CD4-positive, alpha-beta T cell treated with Interleukin-1 beta for 1 hour (primary cell): ENCODE measurements at regions not wholly inside any gene's neighbourhood (a gene's known extent, or its start where the extent isn't known, plus 50 kb on each side); places are given as distances from the start of the nearest gene placed in this dataset.

Experiments
- DNase-seq, 2 donors: peaks; one replicate each; pipeline ENCODE4 v3.0.0-alpha.2; 2020 to 2022

DNA sequence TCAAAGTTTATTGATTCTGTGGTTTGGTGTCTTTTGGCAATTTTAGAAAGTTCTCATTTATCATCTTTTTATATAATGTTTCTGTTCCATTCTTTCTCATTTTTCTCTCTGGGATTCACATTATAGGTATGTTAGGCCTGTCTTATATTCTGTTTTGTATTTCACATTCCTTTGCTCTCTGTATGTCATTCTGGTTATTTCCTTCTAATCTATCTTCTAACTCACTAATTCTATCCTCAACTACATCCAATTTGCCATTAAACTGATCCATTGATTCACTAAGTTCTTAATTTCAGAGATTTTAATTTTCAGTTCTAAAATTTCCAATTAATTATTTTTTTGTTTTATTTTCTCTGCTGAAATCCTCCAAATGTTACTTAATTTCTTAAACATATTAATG lies 234.8 kb downstream of the FOXD2 start:
- no peak for DNase-seq

DNA sequence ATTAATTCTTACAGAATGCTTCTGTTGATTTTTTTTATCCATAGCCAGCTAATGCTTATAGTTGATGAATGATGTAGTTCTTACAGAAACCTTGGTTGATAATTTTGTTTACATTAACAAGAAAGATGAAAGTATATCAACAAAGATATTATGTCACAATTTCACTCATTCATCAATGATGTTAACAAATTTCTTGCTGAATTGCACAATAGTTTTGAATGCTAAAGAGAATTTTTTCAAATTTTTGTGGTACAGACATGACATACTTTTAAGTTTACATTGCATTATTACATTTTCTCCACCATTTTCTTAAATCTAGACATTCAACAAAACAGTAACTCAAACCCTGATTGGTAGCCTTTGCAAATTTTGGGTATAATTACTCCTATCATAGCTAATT lies 236.3 kb downstream of the FOXD2 start:
- DNase-seq: no peak

DNA sequence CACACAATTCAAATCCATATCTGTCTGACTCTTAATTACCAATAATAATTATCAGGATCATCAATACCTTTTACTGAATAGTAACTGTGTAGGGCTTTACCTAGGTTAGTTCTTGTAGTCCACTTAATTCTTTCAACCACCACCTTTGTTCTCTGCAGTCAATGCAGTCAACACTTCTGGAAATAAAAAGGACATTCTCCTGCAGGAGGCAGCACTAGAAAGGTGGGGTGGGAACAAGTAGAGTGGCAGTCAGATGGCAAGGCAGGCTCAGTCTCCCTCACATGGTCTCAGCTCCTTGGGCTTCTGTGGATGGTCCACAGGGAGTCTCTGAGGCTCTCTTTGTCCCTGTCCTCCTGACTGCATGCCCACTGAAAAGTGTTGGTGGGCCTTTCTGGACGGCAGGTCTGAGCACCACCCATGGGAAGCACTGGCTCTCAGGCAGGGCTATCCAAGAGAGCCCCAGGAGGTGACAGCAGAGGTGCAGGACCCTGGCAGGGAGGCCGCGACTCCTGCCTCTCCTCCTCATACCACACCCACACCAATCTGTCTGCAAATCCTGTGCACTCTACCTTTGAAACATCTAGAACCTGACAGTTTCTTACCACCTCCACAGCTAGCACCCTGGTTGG lies 237.3 kb downstream of the FOXD2 start:
- DNase-seq: no peak

DNA sequence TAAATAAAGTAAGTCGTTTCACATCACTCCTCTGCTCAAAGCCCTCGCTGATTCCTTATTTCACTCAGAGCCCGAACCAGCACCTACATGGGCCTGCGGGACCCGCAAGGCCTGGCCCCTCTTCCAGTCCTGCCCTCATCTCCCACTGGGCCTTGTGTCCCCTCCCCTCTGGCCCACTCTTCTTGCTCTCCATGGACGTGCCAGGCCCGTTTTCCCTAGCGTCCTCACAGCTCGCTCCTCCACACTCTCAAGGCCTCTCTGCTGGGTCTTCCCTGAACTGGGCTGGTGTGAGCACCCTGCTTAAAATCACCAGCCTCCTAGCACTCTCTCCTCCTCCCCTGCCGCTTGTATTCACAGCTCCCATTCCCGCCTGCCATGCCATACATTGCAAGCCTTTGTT lies 237.9 kb downstream of the FOXD2 start:
- DNase-seq: no peak

DNA sequence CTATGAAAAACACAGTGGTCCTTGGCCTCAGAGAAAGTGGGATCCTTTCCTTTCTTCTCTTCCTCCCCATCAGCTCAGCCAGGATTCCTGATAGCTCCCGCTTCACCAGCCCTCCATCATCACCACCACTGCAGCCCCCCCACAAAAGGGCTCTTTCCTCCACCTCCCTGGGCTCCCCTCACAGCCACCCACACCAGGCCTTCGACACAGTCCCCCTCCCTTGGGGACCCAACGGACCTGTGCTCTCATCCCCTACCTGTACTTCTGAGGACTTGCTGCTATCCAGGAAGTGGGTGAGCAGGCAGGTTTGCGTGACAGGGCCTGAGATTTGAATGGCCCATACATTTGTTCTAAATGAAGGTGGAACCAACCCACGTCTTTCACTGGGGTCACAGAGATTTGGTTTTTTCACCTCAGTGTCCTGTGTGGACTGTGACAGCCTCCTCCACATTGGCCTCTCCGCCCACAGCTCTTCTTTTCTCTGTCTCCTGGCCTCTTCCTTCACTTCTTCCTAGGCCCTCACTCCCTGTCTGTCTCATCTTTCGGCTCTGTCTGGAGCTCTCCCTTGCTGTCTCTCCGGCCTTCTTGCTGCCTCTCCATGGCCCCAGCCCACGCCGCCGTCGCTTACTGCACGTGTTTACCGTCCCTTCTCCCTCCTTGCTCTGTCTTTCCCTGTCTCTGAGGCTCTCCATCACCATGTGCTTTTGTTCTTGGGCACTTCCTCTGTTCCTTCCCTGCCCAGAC lies 238.6 kb downstream of the FOXD2 start:
- DNase-seq: no peak

DNA sequence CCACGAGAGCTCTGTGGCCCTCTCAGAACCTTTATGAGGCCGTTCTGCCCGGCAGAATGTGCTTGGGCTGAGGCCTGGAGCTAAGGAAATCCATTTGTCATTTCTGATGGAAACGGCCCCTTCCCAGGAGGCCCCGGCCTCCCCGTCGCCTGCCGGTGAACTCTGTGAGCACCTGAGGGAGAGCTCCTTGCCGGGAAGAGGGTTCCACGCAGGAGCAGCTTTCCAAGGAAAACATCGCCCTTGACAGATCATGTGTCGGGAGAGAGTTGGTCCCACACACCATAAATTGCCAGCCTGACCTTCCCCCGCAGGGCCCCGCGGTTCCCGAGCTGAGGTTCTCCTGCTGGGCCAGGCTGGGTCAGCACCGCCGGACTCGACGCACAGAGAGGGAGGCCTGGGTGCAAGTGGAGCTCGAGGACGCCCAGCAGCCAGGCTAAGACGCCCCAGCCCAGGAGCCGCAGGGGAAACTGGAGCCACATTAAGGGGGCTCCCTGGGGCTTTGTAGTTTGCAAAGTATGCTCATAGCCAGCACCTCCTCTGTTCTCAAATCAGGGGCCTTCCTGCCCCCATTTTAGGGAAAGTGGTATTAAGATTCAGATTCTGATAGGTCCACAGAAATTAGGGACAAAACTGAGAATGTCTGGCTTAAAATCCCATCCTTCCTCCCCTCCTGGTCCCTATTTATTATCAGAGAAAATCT lies 239.5 kb downstream of the FOXD2 start:
- DNase-seq: no peak

DNA sequence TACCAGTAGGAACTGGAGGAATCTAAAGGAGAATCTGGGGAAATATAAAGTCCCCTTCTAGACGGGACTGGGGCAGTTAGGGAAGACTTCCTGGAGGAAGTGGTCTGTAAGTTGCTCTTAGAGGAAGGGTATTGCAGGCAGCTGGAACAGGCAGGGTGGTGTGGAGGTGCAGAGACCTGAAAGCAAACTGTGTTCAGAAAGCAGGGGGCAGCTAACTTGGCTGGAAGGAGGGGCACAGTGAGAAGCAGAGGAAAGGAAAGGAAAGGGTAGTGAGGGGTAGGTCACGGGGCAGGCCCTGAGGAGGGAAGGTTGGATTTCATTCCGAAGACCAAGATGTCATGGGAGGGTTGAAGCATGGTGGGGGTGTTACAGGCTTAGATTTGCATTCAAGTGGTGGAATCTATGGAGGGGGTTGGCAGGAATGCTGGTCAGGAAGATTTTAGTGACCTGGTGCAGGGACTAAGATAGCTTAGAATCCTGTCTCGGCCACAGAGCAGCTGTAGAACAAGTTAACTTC lies 240.7 kb downstream of the FOXD2 start:
- DNase-seq: no peak

DNA sequence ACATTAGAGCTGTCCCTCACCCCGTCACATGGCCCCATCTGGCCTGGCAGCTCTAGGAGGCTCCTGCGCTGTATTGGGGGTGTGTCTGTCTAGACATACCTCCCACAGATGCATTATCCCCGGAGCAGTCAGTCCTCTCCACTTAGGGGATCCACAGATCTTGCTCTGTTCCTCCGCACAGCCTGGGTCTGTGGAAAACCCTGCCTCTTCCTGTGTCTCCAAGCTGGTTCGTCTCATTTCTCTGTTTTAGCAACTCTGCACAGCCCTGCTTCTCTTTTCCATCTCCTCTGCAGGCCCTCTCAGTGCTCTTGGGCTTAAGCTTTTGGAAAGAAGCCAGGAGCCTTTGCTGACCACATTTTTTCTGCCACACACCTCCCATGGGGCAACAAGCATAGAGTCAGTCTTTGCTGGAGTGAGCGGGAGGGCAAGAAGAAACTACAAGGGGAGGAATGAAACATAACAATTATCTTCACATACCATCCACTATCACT lies 241.5 kb downstream of the FOXD2 start:
- no peak for DNase-seq

DNA sequence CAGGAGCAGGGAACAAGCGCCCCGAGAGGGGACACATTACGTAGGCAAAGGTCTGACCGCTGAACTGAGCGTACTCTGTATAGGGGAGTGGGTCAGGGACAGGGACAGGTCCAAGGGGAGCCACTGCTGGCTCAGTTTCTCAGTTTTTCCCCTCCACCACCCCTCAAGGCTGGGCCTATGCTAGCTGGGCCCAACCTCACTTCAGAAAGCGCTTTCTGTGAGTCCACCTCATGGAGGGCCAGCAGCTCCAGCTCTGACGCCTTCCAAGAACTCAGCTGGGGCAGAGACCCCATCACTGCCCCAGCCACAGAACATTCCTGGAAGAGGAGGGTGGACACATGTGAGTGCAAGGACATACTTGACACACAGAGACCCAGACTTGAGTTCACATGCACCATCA lies 242.0 kb downstream of the FOXD2 start:
- DNase-seq: no peak

DNA sequence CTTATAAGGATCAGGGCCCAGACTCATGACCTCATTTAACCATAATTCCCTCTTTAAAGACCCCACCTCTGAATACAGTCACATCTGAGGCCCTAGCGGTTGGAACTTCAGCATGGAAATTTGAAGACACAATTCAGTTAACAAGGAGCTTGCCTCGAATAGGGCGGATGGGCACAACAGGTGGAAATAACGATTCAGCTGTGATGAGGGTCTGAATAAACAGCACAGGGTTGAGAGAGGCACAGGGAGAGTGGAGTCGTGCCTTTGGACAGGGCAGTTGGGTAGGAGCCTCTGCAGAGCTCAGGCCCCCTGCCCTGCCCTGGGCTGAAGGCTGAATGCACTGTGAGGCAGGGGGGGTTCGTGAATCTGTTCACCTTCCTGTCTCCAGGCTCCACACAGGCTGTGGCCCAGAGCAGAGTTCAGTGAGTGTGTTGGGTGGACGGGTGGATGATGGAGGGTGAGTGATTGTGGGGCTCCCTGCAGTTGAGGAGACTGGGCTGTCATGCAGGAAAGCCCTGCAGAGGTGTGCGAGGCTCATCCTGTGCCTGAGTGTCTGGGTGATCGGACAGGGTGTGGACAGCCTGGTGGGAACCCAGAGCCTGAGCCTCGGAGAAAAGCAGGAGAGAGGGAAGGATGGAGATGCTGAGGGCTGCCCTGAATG lies 243.1 kb downstream of the FOXD2 start:
- no peak for DNase-seq

DNA sequence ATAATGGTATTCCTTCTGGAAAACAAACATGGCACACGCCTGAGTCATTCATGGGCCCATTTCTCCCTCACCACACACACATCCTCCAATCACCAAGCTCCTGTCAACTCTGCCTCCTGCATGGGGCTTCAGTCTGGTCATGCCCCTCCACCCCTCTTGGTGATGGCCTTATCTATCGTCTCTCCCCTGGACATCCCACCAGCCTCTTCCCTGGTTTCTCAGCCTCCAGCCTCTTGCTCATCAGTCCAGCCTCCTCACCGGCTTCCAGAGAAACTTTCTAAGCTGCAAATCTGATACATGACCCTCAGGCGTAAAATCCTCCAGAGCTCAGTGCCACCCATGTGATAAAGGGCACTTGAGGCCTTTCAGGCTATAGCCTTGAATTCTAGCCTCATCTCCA lies 243.9 kb downstream of the FOXD2 start:
- DNase-seq: no peak

DNA sequence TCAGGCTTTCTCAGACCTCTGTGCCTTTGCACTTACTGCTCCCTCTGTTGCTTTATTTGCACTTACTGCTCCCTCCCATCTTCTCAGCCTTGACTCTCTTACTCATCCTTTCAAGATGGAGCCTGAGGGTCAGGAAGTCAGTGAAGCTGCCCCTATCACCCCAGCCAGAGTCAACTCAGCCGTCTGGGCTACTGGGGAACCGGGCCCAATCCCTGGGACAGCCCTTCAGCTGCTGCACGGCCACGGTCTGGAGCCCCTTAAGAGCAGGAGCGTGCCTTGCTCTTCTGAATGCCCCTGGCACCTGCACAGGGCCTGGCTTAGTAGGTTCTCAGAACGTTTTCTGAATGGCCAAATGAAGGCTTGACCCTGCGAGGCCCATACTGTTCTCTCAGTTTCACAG lies 244.4 kb downstream of the FOXD2 start:
- DNase-seq: no peak

DNA sequence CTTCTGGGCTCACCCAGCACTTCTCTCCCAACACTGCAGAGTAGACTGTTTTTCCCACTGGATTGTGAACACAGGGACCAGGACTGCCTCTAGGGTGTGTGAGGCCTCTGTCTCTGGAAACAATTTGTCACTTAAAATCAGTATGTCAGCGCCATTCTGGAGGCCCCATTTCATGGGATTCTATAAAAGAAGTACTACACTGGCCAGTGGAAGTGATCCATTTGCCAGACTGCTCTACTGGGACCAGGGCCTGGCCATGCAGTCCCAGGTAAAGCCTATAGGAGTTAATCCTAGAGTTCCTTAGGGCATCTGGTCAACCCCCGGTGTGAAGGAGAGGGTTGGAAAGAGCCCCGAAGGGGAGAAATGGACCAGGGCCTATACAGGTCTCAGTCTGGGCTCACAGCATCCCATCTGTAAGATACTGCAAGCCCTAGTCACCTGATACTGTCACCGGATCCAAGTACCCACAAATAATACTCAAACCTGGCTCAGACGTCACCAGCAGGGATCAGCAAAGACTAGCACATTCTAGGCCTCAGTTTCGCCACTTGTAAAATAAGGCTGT lies 245.0 kb downstream of the FOXD2 start:
- DNase-seq: no peak

DNA sequence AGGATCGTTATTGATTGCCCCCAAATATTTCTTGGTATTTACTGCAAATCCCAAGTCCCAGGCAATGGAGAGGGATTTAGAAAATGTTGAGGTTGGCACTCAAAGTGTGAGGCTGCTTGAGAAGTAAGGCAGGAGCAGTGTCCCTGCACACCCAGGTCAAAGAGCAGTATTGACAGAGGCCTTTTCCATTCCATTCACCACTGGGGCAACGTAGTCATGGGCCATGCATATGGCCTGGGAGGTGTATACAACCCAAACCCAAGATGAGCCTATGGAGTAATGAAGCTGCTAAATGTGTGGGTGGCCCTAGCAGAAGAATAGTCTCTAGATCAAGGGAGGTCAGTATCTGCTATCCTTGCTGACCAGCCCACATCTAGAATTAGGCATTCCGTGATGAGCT lies 245.6 kb downstream of the FOXD2 start:
- no peak for DNase-seq

DNA sequence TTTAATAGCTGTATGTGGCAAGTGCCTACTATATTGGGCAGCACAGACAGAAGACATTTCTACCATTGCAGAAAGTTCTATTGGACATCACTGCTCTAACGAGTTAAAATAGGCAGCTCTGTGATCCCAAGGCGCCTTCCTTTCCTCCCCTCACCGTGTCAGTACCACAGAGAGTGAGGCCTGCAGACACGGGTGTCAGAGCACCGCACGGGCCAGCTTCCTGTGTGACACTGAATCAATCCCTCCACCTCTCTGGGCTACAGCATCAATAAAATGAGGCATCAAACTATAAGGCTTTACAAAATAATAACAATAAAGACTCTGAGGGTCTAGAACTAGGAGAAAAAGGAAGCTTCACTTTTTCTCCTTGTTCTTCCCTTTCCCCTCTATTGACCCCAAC lies 246.7 kb downstream of the FOXD2 start:
- no peak for DNase-seq

DNA sequence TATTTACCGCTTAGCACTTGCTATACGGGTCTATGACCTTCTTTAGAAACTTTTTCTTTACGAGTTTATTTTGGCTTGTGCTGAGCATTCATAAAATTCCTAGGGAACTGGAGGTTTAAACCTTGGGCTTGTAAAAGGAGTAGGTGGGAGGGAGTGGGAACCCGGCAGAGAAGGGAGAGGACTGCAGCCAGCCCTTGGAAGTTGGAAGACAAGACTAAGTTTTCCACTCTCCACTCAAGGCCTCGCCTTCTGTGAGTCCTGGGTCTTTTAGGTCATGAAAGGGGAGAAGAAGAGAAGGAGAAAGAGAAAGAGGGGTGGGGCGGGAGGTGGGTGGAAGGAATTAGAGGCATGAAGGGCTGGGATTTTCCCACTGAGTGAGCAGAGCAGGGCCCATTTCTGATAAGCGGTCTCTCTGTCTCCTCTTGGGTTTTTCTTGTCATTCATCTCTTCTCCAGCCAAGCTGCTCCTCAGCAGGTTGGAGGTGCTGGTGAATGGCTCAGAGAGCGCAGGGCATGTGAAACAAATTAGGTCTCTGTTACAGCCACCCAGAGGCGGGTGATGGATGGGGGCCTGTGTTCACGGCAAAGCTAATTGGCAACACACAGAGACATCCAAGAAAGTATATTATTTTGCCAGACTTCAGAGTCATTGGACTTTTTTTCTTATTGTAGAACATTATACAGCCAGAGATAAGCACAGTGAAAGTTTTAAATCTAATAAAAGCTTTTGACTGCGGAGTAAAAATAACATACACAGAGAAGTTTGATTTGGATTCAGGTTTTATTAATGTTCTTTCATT lies 247.3 kb downstream of the FOXD2 start:
- no peak for DNase-seq

DNA sequence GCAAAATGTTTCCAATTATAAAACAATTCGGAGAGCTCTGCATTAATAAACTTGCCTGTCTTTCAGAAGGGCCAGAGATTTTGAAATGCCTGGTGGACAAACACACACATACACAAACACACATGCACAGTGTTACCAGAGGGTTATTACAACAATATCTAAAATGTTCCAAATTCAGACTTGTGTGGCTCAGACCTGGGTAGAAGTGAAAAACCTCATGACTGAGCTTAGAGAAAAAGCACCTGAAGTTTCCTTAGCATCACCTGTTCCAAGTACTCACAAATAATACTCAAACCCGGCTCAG lies 247.9 kb downstream of the FOXD2 start:
- DNase-seq: no peak

DNA sequence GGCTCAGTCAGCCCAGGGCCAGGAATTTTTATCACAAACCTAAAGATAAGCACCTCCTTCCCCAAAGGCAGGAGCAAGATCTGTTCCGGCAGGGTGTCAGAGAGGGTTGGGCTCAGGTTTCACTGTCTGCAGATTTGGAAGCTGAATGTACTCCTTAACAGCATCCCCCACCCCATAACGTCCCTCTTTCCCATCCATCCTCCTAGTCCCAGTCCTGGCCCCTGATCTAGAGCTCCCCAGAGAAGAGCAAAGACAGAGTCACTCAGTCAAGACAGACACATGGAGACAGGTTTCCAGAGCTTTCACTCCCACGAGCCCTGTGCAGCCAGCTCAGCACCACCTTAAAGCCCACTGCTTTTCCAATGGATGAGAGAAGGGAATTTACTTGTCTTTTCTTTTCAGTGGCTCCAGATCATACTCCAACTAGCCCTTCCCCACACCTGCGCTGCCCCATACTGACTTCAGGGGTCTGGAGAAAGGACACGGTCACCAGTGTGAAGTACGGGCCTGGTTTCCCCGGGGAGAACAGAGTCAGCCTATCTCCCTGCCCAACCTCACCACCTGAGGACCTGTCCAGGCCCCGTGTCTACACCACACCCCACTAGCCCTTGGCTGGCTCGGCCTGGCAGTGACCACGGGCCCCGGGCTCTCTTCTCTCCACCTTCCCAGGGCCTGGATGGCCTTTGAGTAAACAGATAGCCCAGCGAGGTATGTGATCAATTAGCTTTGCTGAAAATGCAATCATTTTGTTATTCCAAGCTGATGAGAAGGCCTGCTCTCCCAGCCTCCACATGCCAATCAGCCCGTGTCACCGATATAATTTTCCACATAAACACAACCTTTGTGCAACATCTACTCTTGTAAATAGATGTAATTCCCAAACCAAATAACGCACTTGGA lies 249.1 kb downstream of the FOXD2 start:
- no peak for DNase-seq

DNA sequence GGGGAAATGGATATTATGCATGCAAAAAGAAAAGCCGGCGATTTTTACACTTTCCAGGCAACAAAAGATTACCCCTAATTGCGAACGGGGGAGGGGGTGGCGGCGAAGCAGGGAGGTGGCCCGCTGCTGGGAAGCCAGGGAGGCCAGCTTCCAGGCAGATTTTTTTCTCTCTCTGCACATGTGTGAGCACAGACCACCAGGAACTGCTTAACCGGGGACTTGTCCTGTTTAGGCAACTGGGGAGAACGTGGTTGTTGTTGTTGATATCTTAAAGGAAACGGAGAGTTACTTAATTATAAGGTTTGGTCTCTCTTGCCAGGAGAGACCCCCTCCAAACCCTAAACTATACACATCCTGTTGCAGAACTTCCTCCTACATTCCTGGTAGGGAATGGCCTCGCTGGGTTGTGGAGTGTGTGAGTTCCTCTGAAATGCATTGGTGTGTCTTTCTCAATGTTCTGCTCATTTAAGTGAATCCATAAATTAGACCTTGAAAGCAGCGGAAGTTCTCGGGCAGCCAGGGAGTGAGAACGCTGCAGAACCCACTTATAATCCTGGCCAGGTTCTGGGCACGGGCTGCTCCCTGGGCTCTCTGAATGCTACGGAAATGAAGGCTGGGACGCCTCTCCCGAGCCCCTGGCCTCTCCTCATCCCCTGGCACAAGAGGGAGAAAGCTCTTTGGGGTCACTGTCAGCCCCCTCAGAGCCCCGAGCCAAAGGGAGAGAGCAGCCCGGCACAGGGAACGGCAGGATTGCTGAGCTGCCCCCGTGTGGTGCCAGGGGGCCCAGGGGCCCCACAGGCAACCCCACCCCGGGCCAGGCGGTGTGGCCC lies 250.0 kb downstream of the FOXD2 start:
- no peak for DNase-seq
